Osteoblast (primary cell): ENCODE measurements at regions not wholly inside any gene's neighbourhood (a gene's known extent, or its start where the extent isn't known, plus 50 kb on each side); places are given as distances from the start of the nearest gene placed in this dataset.

Experiments
- DNase-seq: peaks from one replicate; pipeline ENCODE4 v3.0.0; 2011; ENCODE audit warnings: low spot score, mixed read lengths; ENCODE audit not compliant: insufficient read length; ENCODE audit errors: missing footprints
- H2AFZ ChIP-seq: 2 replicates; pipeline ENCODE4 v1.6.0; 2011; ENCODE audit warnings: mild to moderate bottlenecking, low read length
- H3K27ac ChIP-seq: 2 replicates; pipeline ENCODE4 v1.5.1; 2011; ENCODE audit warnings: mild to moderate bottlenecking, low read depth, low read length, moderate library complexity
- H3K27me3 ChIP-seq: 2 replicates; pipeline ENCODE4 v1.6.0; 2012; ENCODE audit warnings: mild to moderate bottlenecking, control low read depth, inconsistent platforms, low read length, moderate library complexity; ENCODE audit not compliant: insufficient read depth
- H3K36me3 ChIP-seq: 2 replicates; pipeline ENCODE4 v1.5.1; 2011; ENCODE audit warnings: mild to moderate bottlenecking, low read length, control low read depth, moderate library complexity; ENCODE audit not compliant: insufficient read depth
- H3K4me1 ChIP-seq: 2 replicates; pipeline ENCODE4 v1.5.1; 2011; ENCODE audit warnings: mild to moderate bottlenecking, low read length, control low read depth, moderate library complexity; ENCODE audit not compliant: insufficient read depth
- H3K4me2 ChIP-seq: 2 replicates; pipeline ENCODE4 v1.6.0; 2011; ENCODE audit warnings: mild to moderate bottlenecking, low read length; ENCODE audit not compliant: insufficient read depth
- H3K4me3 ChIP-seq: fragments of 200-600 bp; sonication (generic); 3 replicates; pipeline ENCODE4 v1.5.1; 2012; ENCODE audit warnings: mild to moderate bottlenecking, low read length, inconsistent platforms; ENCODE audit not compliant: insufficient read depth
- H3K79me2 ChIP-seq: 2 replicates; pipeline ENCODE4 v1.6.0; 2012; ENCODE audit warnings: mild to moderate bottlenecking, low read length, control low read depth, inconsistent platforms; ENCODE audit not compliant: insufficient read depth
- H3K9me3 ChIP-seq: 2 replicates; pipeline ENCODE4 v1.5.1; 2011; ENCODE audit warnings: low read depth, low read length, control low read depth
- H4K20me1 ChIP-seq: 2 replicates; pipeline ENCODE4 v1.6.0; 2012; ENCODE audit warnings: mild to moderate bottlenecking, low read length, control low read depth; ENCODE audit not compliant: insufficient read depth
- CTCF ChIP-seq: IDR thresholded peaks from 2 replicates; pipeline ENCODE4 v1.5.1; 2011; ENCODE audit warnings: mild to moderate bottlenecking, low read depth, low read length, moderate library complexity; ENCODE audit errors: extremely low read depth

GRCh38 chr10:43963793-43964425 is 315.2 kb upstream of the ZNF32 start:
- H3K4me1 ChIP-seq = peaks cover 33% of the 10 kb centered on the region
- no peaks in the 10 kb centered on the region for H4K20me1 ChIP-seq
- DNase-seq = no peak
- no peak overlapping the region for H3K27ac ChIP-seq
- no peaks in the 10 kb centered on the region for H3K27me3 ChIP-seq
- H2AFZ ChIP-seq = no peak overlapping the region
- H3K4me3 ChIP-seq = no peak overlapping the region
- H3K9me3 ChIP-seq = no peaks in the 10 kb centered on the region
- H3K79me2 ChIP-seq = no peaks in the 10 kb centered on the region
- no peaks in the 10 kb centered on the region for H3K36me3 ChIP-seq
- no peak for TF ChIP-seq CTCF
- no peak overlapping the region for H3K4me2 ChIP-seq

GRCh38 chr10:43963379-43963778 is 314.7 kb upstream of the ZNF32 start:
- no peaks in the 10 kb centered on the region for H3K36me3 ChIP-seq
- DNase-seq = no peak
- no peaks in the 10 kb centered on the region for H4K20me1 ChIP-seq
- no peak overlapping the region for H3K4me2 ChIP-seq
- TF ChIP-seq CTCF = no peak
- H2AFZ ChIP-seq = no peak overlapping the region
- no peaks in the 10 kb centered on the region for H3K9me3 ChIP-seq
- H3K79me2 ChIP-seq = no peaks in the 10 kb centered on the region
- no peaks in the 10 kb centered on the region for H3K27me3 ChIP-seq
- H3K4me1 ChIP-seq = peaks cover 33% of the 10 kb centered on the region
- no peak overlapping the region for H3K27ac ChIP-seq
- H3K4me3 ChIP-seq = no peak overlapping the region

- no peaks in the 10 kb centered on the region for H3K36me3 ChIP-seq
- no peak overlapping the region for H3K4me2 ChIP-seq
- H3K27me3 ChIP-seq = no peaks in the 10 kb centered on the region
- no peak for TF ChIP-seq CTCF
- H3K4me3 ChIP-seq = no peak overlapping the region
- no peaks in the 10 kb centered on the region for H4K20me1 ChIP-seq
- H3K4me1 ChIP-seq = peaks cover 33% of the 10 kb centered on the region
- no peaks in the 10 kb centered on the region for H3K9me3 ChIP-seq
- H3K27ac ChIP-seq = no peak overlapping the region
- DNase-seq = no peak
- no peak overlapping the region for H2AFZ ChIP-seq
- no peaks in the 10 kb centered on the region for H3K79me2 ChIP-seq
Measured at GRCh38 chr10:43962346-43963191, 313.9 kb upstream of the ZNF32 start.
